HL-60 (cell line): ENCODE measurements at regions not wholly inside any gene's neighbourhood (a gene's known extent, or its start where the extent isn't known, plus 50 kb on each side); places are given as distances from the start of the nearest gene placed in this dataset.

Experiments
- DNase-seq, 2 experiments: peaks; one replicate each; pipeline ENCODE4 v3.0.0-alpha.2; 2010 to 2020; ENCODE audit warnings: low read depth in 1 of 2, low spot score in 1 of 2
- H3K27ac ChIP-seq: fragments of 250-450 bp; sonication (Bioruptor Pico); replicated peaks from 2 replicates; pipeline ENCODE4 v1.5.1; 2020; ENCODE audit warnings: mild to moderate bottlenecking, moderate library complexity
- H3K27me3 ChIP-seq: fragments of 250-450 bp; sonication (Bioruptor Pico); 2 replicates; pipeline ENCODE4 v1.5.1; 2021; ENCODE audit warnings: mild to moderate bottlenecking, moderate library complexity; ENCODE audit not compliant: insufficient read depth, poor library complexity, severe bottlenecking
- H3K4me3 ChIP-seq: replicated peaks from 2 replicates; pipeline ENCODE4 v1.5.1; 2011; ENCODE audit warnings: mild to moderate bottlenecking, control low read depth, low read length; ENCODE audit not compliant: insufficient read depth
- CTCF ChIP-seq: IDR thresholded peaks from one replicate; pipeline ENCODE4 v1.5.1; 2011; ENCODE audit warnings: low read length, control low read depth, inconsistent platforms; ENCODE audit not compliant: insufficient read depth
- GABPA ChIP-seq: IDR thresholded peaks from 2 replicates; pipeline ENCODE4 v1.6.1; 2012; ENCODE audit warnings: low read depth
- POLR2AphosphoS5 ChIP-seq: IDR thresholded peaks from 2 replicates; pipeline ENCODE4 v1.6.1; 2012; ENCODE audit warnings: low read depth
- REST ChIP-seq: IDR thresholded peaks from 2 replicates; pipeline ENCODE4 v1.6.1; 2012; ENCODE audit warnings: low read depth; ENCODE audit not compliant: insufficient replicate concordance
- SPI1 ChIP-seq: IDR thresholded peaks from 2 replicates; pipeline ENCODE4 v1.6.1; 2012; ENCODE audit warnings: low read depth, mild to moderate bottlenecking, borderline replicate concordance

GRCh38 chr20:7806831-7807230 is 133.4 kb downstream of the HAO1 start:
- Histone ChIP-seq H3K27me3 (peaks cover 2% of the 10 kb centered on the region), H3K4me3 (no peak overlapping the region), H3K27ac (no peak overlapping the region)
- TF ChIP-seq GABPA: no peak
- no peak for TF ChIP-seq REST
- no peak for TF ChIP-seq POLR2AphosphoS5
- no peak for DNase-seq

- Histone ChIP-seq H3K27ac (no peak overlapping the region), H3K4me3 (no peak overlapping the region), H3K27me3 (no peaks in the 10 kb centered on the region)
- DNase-seq: no peak
- no peak for TF ChIP-seq POLR2AphosphoS5
- TF ChIP-seq GABPA: no peak
- TF ChIP-seq CTCF: no peak
- no peak for TF ChIP-seq REST
- no peak for TF ChIP-seq SPI1
Observed at GRCh38 chr20:7817286-7817685, 123.0 kb downstream of the HAO1 start.

- no peak overlapping the region for H3K4me3 ChIP-seq
- TF ChIP-seq SPI1 (no peak), POLR2AphosphoS5 (no peak), GABPA (no peak), REST (no peak)
Observed at GRCh38 chr20:7818477-7818876, 121.8 kb downstream of the HAO1 start.

GRCh38 chr20:7820897-7821296 is 119.4 kb downstream of the HAO1 start:
- H3K4me3 ChIP-seq: no peak overlapping the region
- TF ChIP-seq REST (no peak), SPI1 (no peak), POLR2AphosphoS5 (no peak), GABPA (no peak), CTCF (no peak)
- no peak for DNase-seq
- no peak overlapping the region for H3K27ac ChIP-seq
- H3K27me3 ChIP-seq: no peaks in the 10 kb centered on the region

More at GRCh38 chr20:7818477-7818876, 121.8 kb downstream of the HAO1 start:
- Histone ChIP-seq H3K27ac (no peak overlapping the region), H3K27me3 (no peaks in the 10 kb centered on the region)
- DNase-seq: no peak
